Thymus (tissue), 11 donors: ENCODE measurements at regions not wholly inside any gene's neighbourhood (a gene's known extent, or its start where the extent isn't known, plus 50 kb on each side); places are given as distances from the start of the nearest gene placed in this dataset.

Experiments used
- DNase-seq, 9 donors: peaks; one replicate each; pipeline ENCODE4 v3.0.0-alpha.2; 2013; ENCODE audit warnings: low spot score in 9 of 9, low read depth in 6 of 9, missing footprints in 1 of 9
- H3K27ac ChIP-seq, 2 donors: one replicate each; pipeline ENCODE4 v1.5.1; 2013; ENCODE audit warnings: control low read depth in 1 of 2, low read depth in 1 of 2, low read length in 1 of 2, mild to moderate bottlenecking in 1 of 2, moderate library complexity in 1 of 2
- H3K27me3 ChIP-seq, 2 donors: one replicate each; pipeline ENCODE4 v1.5.1; 2013; ENCODE audit warnings: low read length in 1 of 2; ENCODE audit not compliant: control insufficient read depth in 2 of 2, insufficient read depth in 1 of 2
- H3K36me3 ChIP-seq, 2 donors: one replicate each; pipeline ENCODE4 v1.5.1; 2013; ENCODE audit warnings: low read length in 1 of 2, mild to moderate bottlenecking in 1 of 2, moderate library complexity in 1 of 2; ENCODE audit not compliant: control insufficient read depth in 2 of 2, insufficient read depth in 2 of 2
- H3K4me1 ChIP-seq, 2 donors: one replicate each; pipeline ENCODE4 v1.5.1; 2013; ENCODE audit warnings: low read length in 2 of 2; ENCODE audit not compliant: control insufficient read depth in 2 of 2, insufficient read depth in 2 of 2
- H3K4me3 ChIP-seq, 2 donors: one replicate each; pipeline ENCODE4 v1.5.1; 2013; ENCODE audit warnings: low read length in 2 of 2, control low read depth in 1 of 2, mild to moderate bottlenecking in 1 of 2
- H3K9me3 ChIP-seq, 2 donors: one replicate each; pipeline ENCODE4 v1.5.1; 2013; ENCODE audit warnings: low read length in 1 of 2, mild to moderate bottlenecking in 1 of 2; ENCODE audit not compliant: control insufficient read depth in 2 of 2, insufficient read depth in 1 of 2
- WGBS: extraction: QIAGEN DNeasy Blood & Tissue Kit; methylation state at CpG from one replicate; pipeline ENCODE4 v1.1.7; 2013; 5-methylcytosine and 5-hydroxymethylcytosine counted together
- donor health status: healthy.

DNA sequence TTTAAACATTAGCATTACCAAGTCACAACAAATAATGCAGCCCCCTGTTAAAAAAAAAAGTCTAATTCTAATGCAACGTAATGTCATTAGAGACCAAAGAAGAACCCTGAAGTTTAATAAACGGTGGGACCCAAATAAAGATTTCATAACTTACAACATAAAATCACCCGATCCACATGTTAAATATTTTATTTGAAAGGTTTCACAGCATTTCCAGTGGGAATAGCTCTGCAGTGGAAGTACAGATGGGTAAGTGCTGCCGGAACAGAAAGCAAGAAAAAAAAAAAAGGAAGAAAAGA is 320.6 kb upstream of the ZMIZ1 start:
- 74% methylated on average over 4 of the region's 4 CpGs for WGBS

DNA sequence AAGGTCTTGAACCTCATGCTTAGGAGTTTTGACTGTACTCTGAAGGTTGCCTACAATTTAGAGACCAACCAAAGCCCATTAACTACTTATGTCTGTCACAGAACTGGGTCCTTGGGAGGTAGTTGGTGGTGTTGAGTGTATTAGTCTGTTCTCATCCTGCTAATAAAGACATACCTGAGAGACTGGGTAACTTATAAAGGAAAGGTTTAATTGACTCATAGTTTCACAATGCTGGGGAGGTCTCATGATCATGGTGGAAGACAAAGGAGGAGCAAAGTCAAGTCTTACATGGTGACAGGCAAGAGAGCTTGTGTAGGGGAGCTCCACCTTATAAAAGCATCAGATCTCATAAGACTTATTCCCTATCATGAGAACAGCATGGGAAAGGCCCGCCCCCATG is 319.6 kb upstream of the ZMIZ1 start:
- H3K27me3 ChIP-seq, result peaks cover 2 to 20% of the 10 kb centered on the region in 2 donors
- no peak for DNase-seq
- no peaks in the 10 kb centered on the region for H3K9me3 ChIP-seq
- peaks cover 0 to 3% of the 10 kb centered on the region in 2 donors for H3K4me1 ChIP-seq
- H3K4me3 ChIP-seq, result no peak overlapping the region
- no peak overlapping the region for H3K27ac ChIP-seq
- WGBS, result 100% methylated on average over 1 of the region's 1 CpG
- H3K36me3 ChIP-seq, result no peaks in the 10 kb centered on the region

More for the DNA sequence above, 320.6 kb upstream of the ZMIZ1 start:
- DNase-seq, result no peak
- no peak overlapping the region for H3K27ac ChIP-seq
- no peak overlapping the region for H3K4me3 ChIP-seq
- no peaks in the 10 kb centered on the region for H3K36me3 ChIP-seq
- peaks cover 4 to 8% of the 10 kb centered on the region in 2 donors for H3K4me1 ChIP-seq
- H3K27me3 ChIP-seq, result peaks cover 0 to 14% of the 10 kb centered on the region in 2 donors
- peaks cover 0 to under 1% of the 10 kb centered on the region in 2 donors for H3K9me3 ChIP-seq

DNA sequence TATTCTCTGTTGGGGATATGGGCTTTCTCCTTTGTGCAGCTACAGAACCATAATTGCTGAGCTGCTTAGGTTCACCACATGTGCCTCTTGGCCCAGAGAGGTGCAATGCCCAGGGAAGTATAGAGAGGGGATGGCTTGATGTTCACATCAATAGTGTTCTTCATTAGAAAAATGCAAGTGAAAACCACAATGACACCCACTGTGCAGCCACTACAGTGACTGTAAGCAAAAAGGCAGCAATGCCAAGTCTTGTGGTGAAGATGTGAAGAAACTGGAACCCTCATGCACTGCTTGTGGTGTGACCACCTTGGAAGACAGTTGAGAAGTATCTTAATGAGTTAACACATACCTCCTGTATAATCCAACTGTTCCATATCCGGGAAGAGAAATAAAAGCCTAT is 318.9 kb upstream of the ZMIZ1 start:
- no peaks in the 10 kb centered on the region for H3K9me3 ChIP-seq
- DNase-seq, result no peak
- no peak overlapping the region for H3K4me3 ChIP-seq
- no peak overlapping the region for H3K27ac ChIP-seq
- WGBS, result 98% methylated on average over 1 of the region's 1 CpG
- peaks cover 2 to 25% of the 10 kb centered on the region in 2 donors for H3K27me3 ChIP-seq
- H3K4me1 ChIP-seq, result peaks cover 0 to 2% of the 10 kb centered on the region in 2 donors
- no peaks in the 10 kb centered on the region for H3K36me3 ChIP-seq

DNA sequence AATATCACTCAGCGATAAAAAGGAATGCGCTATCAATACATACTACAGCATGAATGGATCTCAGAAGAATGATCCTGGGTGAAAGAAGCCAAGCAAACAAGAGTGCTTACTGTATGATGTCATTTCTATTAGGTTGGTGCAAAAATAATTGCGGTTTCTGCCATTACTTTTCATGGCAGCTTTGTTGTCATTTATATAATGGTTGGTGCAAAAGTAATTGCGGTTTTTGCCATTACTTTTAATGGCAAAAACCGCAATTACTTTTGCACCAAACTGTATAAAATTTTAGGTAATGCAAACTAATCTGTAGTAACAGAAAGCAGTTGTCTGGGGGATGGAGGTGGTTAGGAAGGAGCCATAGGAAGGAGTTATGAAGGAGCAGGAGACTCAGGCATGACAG is 318.3 kb upstream of the ZMIZ1 start:
- H3K27ac ChIP-seq, result no peak overlapping the region
- no peaks in the 10 kb centered on the region for H3K9me3 ChIP-seq
- DNase-seq, result no peak
- H3K27me3 ChIP-seq, result peaks cover 2 to 27% of the 10 kb centered on the region in 2 donors
- H3K36me3 ChIP-seq, result no peaks in the 10 kb centered on the region
- H3K4me3 ChIP-seq, result no peak overlapping the region
- peaks cover 0 to 2% of the 10 kb centered on the region in 2 donors for H3K4me1 ChIP-seq
- WGBS, result 89% methylated on average over 5 of the region's 5 CpGs

DNA sequence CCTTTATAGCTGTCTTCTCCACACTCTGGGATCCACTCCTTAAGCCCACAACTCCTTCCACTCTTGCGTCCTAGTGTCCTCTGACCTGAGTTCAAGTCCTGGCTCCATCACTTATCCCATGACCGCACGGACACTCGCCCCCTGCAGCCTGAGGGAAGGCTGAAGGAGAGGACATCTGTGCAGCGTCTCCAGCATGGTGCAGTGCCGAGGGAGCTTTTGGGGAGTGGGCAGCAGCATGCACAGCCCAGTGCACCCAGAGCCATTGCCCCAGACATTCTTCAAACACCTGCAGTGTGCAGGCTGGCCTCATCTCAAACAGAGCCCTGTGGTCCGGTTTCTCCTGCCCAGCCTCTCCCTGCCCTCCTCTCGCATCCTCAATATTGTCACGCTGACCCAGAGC is 317.1 kb upstream of the ZMIZ1 start:
- Histone ChIP-seq H3K36me3 (no peaks in the 10 kb centered on the region), H3K4me3 (no peak overlapping the region), H3K9me3 (no peaks in the 10 kb centered on the region), H3K4me1 (peaks cover 0 to 9% of the 10 kb centered on the region in 2 donors), H3K27ac (no peak overlapping the region), H3K27me3 (peaks cover 2 to 32% of the 10 kb centered on the region in 2 donors)
- 98% methylated on average over 9 of the region's 9 CpGs for WGBS
- DNase-seq, result no peak

DNA sequence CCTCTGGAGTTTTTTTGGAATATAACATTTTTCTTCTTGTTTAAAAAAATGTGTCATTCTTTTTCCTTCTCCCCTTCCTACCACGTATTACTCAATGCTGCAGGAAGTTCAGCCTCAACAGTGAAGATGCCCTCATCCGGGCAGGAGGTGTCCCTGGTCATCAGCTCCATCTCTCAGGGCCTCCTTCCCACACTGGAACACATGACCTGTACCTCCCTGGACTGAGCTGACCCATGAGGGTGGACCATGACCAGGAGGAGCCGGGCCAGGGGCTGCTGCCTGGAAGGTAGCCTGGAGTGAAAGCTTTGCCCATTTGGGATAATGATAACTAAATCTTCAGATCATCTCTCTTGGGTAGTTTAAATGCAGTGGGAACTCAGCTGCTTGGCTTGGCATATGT is 316.5 kb upstream of the ZMIZ1 start:
- 90% methylated on average over 3 of the region's 3 CpGs for WGBS
- DNase-seq, result no peak
- Histone ChIP-seq H3K27me3 (peaks cover 2 to 32% of the 10 kb centered on the region in 2 donors), H3K4me1 (peaks cover 0 to 13% of the 10 kb centered on the region in 2 donors), H3K4me3 (no peak overlapping the region), H3K36me3 (no peaks in the 10 kb centered on the region), H3K9me3 (peaks cover 0 to 3% of the 10 kb centered on the region in 2 donors), H3K27ac (no peak overlapping the region)

DNA sequence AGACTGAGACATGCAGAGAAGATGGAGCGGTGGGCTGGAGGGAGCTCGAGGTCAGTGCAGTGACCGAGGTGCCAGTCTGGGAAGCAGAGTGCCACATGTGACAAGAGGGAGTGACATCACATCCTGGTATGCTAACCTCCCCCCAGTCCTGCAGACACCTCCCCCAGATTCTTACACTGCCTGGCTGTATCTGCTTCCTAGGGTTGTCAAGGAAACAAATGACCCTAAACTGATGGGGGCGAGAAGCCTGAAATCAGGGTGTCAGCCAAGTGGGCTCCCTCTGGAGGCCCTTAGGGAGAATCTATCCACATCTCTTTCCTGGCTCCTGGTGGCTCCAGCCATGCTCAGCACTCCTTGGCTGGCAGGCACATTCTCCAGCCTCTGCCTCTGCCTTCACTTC is 316.1 kb upstream of the ZMIZ1 start:
- no peaks in the 10 kb centered on the region for H3K36me3 ChIP-seq
- 96% methylated on average over 4 of the region's 4 CpGs for WGBS
- H3K27me3 ChIP-seq, result peaks cover 2 to 32% of the 10 kb centered on the region in 2 donors
- no peak for DNase-seq
- peaks cover 0 to 3% of the 10 kb centered on the region in 2 donors for H3K9me3 ChIP-seq
- H3K27ac ChIP-seq, result no peak overlapping the region
- no peak overlapping the region for H3K4me3 ChIP-seq
- H3K4me1 ChIP-seq, result peaks cover 0 to 13% of the 10 kb centered on the region in 2 donors

DNA sequence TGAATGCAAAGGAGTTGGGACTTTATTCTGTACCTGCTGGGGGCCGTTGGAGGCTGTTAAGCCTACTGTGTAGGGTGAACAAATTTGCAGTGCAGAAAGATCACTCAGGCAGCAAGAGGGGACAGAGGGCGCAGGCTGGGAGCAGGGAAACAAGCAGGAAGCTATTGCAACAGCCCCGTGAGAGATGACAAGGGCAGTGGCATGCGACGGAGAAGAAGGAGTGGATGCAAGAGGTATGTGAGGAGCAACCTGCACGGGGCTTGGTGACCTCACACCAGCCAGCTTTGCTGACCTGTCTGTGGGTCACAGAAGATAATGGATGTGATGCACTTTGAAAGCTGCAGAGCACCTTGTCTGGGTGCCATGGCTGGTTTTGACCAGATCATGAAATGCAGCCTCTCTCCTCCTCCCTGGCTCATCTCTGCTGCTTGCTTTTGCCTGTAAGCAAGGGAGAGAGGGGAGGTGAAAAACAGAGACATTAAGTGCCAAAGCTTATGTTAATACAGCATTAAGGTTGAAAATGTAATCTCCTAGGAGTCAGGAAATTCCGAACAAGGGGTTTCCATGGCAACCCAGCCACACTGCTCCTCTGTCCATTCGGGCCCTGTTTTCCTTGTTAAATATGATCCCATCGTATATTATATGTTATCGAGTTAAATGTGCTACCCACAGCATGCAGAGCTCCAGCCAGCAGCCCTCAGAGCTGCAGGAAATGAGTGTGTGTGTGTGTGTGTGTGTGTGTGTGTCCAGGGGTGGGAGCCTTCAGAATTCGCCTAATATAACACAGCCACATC is 314.3 kb upstream of the ZMIZ1 start:
- peaks cover 0 to 13% of the 10 kb centered on the region in 2 donors for H3K4me1 ChIP-seq
- H3K9me3 ChIP-seq, result peaks cover 0 to 3% of the 10 kb centered on the region in 2 donors
- peaks cover 2 to 32% of the 10 kb centered on the region in 2 donors for H3K27me3 ChIP-seq
- H3K36me3 ChIP-seq, result no peaks in the 10 kb centered on the region
- no peak overlapping the region for H3K4me3 ChIP-seq
- DNase-seq, result no peak
- 62% methylated on average over 11 of the region's 11 CpGs for WGBS
- no peak overlapping the region for H3K27ac ChIP-seq

DNA sequence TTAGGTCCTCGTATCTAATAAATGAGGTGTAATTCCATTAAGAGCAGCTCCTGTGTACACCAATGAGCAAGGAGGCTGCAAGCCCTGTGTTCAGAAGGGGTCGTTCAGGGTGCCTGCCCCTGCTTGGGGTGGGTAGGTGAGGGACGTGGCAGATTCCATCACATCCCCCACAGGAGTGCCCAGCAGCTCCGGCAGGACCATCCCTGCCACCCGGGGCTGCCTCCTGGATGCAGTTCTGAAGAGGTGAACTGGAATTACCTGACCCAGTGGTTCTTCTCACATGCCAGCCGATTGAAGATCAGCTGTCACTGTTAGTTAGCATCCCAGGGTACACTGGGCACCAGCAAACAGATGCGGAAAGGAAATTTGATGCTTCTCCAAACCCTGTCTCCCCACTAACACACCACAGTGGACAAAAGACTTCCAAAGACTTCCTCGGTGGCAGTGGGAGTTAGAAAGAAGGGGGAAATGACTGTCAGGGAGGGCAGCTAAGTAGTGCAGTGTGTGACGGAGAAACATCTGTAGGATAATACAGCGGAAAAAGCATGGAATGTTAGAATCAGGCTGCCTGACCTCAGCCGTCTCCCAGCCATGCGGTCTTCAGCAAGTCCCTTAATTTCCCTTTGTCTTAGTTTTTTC is 313.6 kb upstream of the ZMIZ1 start:
- Histone ChIP-seq H3K36me3 (no peaks in the 10 kb centered on the region), H3K4me1 (peaks cover 0 to 13% of the 10 kb centered on the region in 2 donors), H3K9me3 (peaks cover 0 to 3% of the 10 kb centered on the region in 2 donors), H3K27me3 (peaks cover 2 to 32% of the 10 kb centered on the region in 2 donors), H3K27ac (no peak overlapping the region), H3K4me3 (no peak overlapping the region)
- 89% methylated on average over 12 of the region's 12 CpGs for WGBS
- DNase-seq, result no peak
